ENCODE measurements at regions not wholly inside any gene's neighbourhood (a gene's known extent, or its start where the extent isn't known, plus 50 kb on each side); places are given as distances from the start of the nearest gene placed in this dataset.
"Not testable (repeated sequence)": the region's sequence is repeated elsewhere in the genome, so short reads cannot be mapped to it uniquely, and the experiment has no call there.

DNA sequence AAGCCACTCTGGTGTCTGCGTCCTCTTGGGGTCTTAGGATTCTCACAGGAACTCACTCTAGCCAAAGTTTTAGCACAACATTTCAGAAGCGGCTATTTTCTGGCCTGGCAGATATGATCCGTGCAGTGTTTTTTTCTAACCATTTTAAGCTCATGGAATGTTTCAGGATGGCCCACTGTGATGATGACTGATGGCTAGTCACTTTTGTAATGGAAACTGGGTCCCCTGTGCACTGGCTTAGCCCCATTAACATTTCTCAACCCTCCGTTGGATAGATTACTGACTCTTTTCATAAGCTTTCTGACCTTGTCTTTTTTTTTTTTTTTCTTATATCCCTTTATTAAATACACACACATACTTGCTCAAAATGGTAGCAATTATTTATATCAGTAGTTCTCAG, 364.9 kb upstream of the FOXG1 start:
- not testable (repeated sequence) for DNase-seq

DNA sequence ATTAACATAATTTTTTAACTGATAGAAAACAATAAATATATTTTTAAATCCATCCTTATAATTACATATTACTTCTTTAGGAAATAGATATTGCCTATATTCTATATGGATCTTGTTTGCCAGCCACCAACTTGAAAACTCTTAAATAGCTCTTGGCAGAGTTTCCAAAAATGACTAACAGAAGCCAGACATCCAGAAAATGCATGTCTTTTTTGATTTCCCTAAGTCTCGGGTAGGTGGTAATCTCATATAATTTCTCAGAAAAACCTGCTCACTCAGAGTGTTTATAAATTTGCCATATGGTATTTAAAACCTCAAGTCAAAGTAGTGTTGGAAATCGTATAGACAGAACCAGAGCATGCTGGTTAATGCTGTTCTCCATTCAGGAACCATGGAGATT, 360.4 kb upstream of the FOXG1 start:
- peak; percentile 81 for DNase-seq

DNA sequence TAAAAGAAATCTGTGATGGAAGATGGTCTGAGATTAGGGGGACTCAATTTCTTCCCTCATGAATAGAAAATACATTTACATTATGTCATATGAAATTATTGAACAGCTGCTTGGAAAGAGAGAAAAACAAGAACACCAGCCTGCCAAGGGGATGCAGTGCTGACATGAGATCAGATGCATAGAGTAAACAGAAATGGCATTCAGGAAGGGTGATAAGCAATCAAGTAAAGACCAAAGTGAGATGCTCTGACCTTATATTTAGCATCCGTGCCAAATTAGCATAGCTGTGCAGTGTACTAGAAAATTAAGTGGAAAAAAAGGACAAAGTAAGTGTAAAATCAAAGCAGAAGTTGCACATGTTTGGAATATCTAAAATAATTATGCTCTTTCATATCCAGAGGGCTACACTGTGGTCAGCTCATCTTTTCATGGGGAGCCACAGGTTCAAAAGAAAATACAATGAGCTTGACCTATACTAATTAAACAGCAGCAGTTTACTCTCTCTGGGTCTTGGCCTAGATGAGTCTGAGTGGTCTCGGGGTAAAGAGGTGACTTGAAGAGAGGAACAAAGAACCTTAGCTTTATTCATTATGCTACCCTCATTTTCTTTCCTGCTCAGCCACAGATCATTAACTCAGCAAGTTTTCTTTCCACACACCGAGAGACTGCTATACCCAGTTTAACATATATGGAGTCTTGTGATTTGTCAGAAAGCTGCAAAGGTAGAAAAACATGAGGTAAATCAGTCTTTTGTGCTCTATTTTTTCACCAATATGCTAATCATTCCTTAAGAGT, 359.4 kb upstream of the FOXG1 start:
- DNase-seq: peak; percentile 84

DNA sequence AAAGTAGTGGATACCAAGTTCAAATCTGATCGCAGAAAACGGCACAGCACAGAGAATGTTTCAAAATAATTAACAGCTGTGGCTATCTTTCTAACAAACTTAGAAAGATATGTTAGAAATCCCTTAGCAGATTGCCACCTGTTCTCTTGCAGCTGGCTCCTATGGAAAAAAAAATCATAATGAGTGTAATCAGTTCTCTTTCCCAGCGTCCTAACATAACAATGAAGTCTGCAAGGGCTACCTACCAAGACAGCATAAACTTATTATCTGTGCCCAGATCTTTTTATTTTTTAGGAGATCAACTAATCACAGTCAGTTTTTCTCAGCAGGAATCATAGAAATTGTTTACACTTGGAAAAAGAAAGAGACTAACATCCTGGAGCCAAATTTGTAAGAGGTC, 358.6 kb upstream of the FOXG1 start:
- peak; percentile 27 for DNase-seq

DNA sequence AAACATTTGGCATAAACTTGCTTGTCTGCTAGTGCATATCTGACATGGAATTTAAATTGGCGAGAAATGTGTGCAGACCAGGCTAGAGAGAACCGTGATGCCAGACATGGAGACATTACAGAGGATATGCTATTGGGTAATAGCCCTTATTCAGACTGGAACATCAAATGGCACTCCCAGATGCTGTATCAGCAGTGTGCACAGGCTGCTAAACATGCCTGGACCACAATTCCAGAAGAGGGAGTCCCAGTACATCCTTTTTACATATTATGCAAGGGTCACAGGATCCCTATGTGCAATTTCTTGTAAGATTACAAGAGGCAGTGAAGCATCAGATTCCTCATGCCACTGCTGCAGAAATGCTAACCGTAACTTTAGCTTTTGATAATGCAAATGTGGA, 354.5 kb upstream of the FOXG1 start:
- DNase-seq: no peak

DNA sequence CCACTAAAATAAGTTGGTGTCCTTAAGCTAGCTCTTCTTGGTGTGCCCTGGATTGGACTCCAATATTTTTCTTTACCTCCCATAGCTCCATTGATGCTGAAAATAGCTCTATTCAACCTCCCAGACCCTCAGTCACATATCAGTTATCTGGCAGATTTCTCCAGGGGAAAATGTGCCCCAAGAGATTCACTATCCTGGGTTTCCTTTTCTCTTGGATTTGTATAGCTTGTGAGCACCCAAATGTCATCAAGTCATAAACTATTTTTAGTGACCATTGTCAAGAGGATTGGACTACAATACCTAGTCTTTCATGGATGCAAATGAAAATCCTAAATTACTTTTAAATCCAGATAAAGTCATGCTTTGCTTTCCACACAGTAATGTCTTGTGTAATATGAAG, 339.6 kb upstream of the FOXG1 start:
- DNase-seq: no peak

DNA sequence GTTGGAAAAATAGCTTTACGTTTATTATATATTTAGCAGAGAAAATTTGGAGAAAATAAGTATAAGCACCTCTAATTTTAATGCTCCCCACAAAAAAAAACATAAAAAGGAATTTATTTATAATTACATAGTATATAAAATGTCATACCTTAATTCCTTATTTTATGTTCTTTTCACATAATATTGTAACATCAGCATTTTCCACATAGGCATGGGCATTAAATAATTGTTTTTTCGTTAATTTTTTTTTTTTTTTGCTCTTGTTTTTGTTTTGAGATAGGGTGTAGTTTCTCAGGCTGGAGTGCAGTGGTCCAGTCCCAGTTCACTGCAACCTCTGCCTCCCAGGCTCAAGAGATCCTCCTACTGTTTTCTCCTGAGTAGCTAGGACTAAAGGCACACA, 329.8 kb upstream of the FOXG1 start:
- DNase-seq: no peak

DNA sequence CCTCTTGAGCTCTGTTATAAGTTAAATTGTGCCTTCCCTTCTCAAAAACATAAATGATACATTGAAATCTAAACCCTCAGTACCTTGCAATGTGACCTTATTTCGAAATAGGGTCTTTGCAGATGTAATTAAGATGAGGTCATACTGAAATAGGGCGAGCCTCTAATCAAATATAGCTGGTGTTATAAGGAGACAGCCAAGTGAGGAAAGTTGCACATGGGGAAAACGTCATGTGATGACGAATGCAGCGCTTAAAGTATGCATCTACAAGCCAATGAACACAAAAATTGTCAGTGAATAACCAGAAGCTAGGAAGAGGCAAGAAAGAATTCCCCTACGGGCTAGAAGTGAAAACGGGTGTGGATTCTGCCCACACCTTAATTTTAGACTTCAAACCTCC, 305.2 kb upstream of the FOXG1 start:
- DNase-seq: no peak

DNA sequence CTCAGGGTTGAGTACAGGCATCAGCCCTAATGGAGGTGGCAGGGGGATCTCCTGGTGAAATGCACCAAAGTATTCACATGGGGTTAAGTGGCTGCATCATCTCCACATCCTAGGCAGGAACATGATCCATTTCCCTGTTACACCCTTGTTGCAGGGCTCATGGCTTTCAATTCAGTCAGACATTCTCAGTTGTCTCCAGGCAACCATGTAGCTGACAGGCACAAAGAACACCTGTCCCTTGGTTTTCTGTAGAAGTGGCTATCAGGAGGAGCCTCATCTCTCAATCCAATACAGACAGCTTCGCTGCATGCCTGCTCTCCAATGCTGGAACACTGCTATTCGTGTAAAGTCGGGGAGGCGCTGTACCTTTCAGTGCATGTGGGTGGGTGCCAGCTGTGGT, 299.0 kb upstream of the FOXG1 start:
- DNase-seq: no peak

DNA sequence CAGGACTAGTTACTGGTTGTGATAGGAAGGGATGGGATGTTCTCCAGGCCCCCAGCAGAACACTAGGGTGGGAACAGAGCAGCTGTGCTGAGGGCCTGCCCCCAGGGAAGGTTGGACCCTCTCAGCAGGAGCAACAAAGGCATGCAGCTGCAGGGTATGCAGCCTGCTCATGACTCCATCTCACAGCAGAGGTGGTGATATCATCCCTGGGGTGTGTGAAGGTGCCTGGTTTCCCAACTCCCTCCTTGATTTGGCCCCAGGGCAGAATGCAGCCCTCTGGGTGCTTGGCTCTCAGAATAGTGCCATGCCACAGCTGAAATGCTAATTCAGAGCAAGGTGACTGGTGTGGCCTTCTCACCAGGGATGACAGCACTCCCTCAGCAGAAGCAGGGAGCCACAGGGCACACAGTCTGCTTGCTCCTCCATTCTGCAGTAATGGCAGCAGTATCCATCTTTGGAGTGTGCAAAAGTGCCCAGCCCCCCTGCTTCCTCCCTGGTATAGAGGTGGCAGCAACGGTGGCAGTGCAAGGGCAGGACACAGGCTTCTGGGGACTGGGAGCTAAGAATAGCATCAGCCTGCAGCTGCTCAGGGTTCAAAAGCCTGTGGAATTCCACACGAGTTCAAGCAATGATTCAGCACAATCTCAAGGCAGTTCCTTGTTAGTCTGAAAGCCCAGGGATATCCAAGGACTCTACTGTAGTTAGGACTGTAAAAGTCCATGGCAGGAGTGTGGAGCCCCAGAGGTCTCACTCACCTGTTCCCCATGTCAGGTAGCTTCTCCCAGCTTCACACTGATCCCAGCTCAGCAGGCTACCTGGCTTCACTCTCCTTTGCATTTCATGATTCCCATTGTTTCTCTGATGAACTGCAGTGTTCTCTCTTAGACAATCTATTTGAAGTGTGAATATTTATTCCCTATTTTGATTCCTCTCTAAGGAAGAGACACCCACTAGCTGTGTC, 298.1 kb upstream of the FOXG1 start:
- DNase-seq: no peak

DNA sequence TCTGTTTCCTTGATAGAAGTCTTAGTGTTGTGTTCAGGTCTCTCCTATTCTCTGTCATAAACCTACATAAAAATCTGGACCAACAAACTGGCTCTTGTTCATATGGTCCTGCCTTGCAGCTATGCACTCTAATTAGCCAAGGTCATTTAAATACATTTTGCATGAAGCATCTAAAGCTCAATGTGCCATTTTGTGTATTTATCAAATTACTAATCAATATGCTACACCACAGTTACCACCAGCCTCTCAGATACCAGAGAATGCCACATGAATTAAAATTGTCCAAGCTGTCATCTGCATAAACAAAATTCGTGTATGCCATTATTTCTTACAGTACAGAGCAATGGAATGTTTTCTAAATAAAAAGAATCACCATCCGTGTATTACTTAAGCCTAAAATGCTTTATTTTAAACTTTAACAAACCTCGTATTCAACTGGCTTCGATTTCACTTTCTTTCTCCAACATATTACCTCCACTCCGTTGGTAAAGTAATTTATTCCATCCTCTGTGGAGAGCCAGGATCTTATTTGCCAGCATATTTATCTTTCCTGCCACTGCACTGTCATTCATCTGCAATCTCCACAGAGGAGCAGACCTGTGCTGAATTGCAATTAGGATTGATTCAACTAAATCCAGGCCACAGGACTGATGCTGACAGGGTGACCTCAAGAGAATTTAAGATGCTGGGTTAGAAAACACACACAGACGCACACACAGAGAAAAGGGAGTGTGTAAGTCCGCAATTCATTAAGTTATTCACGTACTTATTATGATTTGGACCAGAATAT, 284.1 kb upstream of the FOXG1 start:
- no peak for DNase-seq

DNA sequence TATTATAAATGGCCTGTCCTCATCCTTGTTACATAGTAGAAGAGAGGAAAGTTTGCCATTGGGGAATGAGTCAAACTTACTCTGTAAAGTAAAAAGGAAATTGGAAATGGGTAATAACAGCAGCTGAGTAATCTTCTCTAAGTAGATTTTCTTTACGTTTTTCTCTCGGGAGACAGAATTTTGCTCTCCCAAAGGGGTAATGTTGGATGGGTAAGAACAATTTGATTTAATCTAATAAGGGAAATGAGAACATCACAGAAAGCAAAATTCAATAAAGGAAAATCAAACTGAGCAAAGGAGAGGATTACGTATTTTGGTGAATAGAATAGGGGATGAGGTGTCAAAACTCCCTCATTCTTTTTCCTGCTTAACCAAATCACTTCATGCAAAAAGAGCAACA, 283.1 kb upstream of the FOXG1 start:
- no peak for DNase-seq

DNA sequence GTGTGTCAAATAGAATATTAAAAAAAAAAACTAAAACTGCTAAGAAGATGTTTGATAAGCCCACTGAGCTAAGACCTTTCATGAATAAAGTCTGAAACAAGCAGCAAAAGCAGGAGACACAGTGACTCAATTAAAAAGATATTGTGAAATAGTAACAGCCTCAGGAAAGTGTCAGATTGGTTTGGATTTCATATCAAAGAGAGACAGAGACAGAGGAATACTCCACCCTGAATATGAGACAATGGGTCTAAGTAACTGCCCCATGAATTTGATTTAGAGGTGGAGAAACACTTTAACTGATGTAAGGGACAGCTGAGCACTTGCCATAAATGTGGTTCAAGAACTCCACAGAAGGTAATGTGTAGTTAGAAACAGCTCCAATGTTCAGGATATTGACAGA, 277.9 kb upstream of the FOXG1 start:
- no peak for DNase-seq

DNA sequence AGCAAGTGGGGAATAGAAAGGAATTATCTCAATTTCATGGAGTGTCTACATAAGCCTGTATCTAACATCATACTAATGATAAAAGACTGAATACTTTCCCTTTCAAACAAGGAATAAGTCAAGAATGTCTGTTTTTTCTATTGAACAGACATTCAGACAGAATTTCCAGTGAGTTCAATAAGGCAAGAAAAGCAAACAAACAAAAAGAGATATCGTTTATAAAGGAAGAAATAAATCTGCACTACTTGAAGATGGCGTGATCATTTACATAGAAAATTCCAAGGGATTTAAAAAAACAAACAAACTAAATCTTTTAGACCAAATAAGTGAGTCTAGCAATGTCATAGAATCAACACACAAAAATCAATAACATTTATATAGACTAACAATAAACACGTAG, 273.1 kb upstream of the FOXG1 start:
- no peak for DNase-seq

DNA sequence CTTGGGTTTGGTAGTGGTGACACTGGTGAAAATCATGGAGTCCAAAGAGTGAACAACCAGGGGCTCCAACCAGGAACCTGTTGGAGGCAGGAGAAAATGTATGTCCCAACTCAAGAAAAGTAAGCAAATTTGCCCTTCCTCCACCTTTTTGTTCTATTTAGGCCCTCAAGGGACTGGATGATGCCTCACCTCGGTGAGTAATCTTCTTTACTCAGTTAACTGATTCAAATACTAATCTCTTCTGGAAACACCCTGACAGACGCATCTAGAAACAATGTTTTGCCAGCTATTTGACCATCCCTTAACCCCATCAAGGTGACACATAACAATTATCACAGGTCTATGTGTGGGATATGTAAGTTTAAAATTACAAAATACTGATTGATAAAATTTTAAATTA, 272.4 kb upstream of the FOXG1 start:
- no peak for DNase-seq

DNA sequence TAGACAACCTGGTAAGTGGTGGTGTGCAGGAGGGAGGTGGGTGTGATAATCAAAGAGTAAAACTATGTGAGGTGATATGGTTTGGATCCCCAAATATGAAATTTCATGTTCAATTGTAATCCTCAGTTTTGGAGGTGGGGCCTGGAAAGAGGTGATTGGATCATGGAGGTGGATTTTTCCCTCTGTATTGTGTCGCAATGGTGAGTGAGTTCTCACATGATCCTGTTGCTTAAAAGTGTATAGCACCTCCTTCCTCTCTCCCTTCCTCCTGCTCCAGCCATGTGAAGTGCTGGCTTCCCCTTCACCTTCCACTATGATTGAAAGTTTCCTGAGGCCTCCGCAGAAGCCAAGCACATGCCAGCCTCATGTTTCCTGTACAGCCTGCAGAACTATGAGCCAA, 270.2 kb upstream of the FOXG1 start:
- DNase-seq: no peak

DNA sequence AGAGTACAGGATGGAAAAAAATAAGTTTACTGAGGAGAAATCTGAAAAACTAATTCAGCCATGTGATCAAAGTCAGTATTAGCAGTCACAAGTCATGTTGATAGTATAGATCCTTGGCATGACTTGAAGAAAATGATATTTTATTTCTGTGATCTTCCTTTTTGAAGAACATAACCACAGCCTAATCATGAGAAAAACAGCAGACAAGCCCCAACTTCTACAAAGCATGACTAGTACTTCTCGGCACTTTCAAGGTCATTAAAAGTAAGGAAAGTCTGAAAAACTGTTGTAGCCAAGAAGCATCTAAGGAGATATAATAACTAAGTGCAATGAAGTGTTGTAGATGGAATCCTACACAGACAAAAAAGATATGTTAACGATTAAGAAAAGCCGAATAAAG, 264.1 kb upstream of the FOXG1 start:
- DNase-seq: no peak

DNA sequence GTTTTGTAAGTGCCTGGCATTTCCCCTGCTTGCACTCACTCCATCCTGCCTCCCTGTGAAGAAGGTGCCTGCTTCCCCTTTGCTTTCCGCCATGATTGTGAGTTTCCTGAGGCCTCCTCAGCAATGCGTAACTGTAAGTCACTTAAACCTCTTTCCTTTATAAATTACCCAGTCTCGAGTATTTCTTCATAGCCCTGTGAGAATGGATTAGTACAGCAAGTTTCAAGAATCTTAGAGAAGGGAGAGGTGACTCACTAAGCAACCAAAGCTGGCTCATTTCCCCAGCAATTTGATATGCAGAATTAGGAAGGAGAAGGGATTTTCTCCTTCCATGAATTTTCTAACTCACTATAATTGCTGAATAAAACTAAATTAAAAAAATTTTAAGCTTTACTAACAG, 251.0 kb upstream of the FOXG1 start:
- no peak for DNase-seq

DNA sequence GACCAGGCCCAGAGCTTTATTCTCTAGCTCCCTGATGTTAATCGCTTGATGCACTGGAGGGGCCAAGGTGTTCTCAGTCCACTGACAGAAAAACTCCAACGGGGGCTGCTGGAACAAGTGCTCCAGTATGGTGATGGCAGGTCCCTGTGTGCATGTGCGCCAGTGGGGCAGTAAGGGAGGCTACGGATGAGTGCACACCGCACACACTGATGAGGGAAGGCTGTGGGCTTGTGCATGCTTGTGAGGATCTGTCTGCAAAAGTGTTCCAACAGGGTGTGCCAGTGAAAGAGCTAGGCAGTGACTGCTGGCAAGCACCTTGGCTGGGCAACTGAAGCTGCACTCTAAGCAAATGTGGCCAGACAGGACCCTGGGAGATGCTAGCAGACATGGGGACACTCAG, 229.7 kb upstream of the FOXG1 start:
- DNase-seq: no peak

DNA sequence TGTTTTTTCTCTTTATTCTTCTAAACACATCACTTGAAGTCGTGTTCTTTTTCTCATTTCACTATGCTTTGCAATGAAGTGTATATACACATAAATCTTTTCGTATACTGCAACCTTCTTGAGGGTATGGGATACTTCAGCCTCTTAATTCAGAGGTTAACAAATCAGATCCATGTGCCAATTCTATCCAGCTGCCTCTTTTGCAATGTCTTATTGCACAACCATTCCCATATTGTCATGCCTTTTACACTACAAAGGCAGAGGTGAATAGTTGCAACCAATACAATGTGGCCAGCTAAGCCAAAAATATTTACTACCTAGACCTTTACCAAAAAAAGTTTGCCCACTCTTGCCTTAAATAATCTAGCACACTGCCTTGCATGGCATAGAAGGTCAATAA, 224.5 kb upstream of the FOXG1 start:
- no peak for DNase-seq

DNA sequence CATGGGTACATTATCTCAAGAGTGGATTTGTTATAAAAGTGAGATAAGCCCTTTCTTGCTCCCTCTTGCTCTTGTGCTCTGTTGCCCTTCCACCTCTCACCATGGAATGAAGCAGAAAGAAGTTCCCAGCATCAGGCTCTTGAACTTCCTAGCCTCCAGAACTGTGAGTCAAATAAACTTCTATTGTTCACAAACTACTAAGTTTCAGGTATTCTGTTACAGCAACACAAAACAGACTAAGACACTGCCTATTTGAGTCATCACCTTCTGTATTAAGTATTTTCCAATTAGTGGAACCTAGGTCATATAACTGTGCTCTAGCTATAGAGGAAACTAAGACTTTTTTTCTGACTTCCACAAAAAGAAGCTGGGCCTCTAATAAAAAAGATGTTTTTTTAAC, 201.2 kb upstream of the FOXG1 start:
- DNase-seq: no peak

DNA sequence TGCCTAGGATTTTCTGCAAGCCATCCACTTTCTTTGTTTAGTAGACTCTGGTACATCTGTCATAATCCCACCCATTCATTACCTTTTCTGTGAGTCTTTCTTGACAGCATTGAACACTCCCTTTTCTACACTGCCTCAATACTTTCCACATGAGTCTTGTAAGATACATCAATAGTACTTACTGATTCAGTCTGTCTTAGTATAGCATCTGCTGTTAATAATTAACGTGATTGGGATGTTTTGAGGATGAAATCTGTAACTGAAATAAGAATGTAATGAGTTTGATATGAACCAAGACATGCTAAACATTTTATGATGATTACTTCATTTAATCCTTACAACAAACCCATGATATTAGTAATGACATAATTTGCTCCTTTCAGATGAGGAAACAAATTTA, 196.2 kb upstream of the FOXG1 start:
- no peak for DNase-seq

DNA sequence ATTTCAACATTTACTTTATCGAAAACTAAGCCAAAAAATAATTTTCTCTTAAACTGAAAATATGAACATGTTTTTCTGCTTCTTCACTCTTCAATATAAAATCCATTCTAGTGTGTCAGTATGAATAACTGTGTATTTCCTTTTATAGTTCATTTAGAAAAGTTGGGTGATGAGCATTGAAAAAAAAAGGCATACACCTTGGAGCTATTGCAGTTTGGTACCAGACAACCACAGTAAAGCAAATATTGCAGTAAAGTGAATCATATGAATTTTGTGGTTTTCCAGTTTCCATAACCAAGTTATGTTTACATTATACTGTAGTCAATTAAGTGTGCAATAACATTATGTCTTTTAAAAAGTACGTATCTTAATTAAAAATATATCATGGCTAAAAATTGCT, 195.0 kb upstream of the FOXG1 start:
- DNase-seq: no peak

DNA sequence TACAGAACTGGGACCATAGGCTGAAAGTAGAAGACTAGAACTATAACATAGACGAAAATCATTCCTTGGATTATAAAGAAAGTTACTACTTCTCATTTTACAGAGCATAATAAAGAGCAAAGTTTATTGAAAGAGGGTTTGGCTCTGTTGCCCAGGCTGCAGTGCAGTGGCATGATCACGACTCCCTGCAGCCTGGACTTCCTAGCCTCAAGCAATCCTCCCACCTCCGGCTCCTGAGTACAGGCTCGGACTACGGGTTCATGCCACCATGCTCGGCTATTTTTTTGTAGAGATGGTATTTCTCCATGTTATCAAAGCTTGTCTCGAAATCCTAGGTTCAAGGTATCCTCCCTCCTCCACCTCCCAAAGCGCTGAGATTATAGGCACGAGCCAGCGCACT, 190.1 kb upstream of the FOXG1 start:
- DNase-seq: no peak

Measured in NCI-H1694 treated with DMSO at 0.1 percent for 48 hours (cell line).